Type B pancreatic cell (in vitro differentiated cells): ENCODE measurements at regions not wholly inside any gene's neighbourhood (a gene's known extent, or its start where the extent isn't known, plus 50 kb on each side); places are given as distances from the start of the nearest gene placed in this dataset.

ENCODE experiments used
- DNase-seq: peaks from one replicate; pipeline ENCODE4 v3.0.0; 2021; ENCODE audit warnings: mixed read lengths; ENCODE audit not compliant: unreplicated experiment; ENCODE audit errors: extremely low spot score
- H3K27ac Mint-ChIP-seq: 2 replicates; pipeline ENCODE4 v1.8.0; 2021; ENCODE audit warnings: mild to moderate bottlenecking, mixed read lengths
- H3K27me3 Mint-ChIP-seq: 2 replicates; pipeline ENCODE4 v1.8.0; 2021; ENCODE audit warnings: mixed read lengths
- H3K36me3 Mint-ChIP-seq: 2 replicates; pipeline ENCODE4 v1.8.0; 2021; ENCODE audit warnings: mixed read lengths
- H3K4me1 Mint-ChIP-seq: one replicate; pipeline ENCODE4 v1.8.0; 2021; ENCODE audit warnings: mixed read lengths; ENCODE audit not compliant: unreplicated experiment
- H3K4me3 Mint-ChIP-seq: 2 replicates; pipeline ENCODE4 v1.8.0; 2021; ENCODE audit warnings: mild to moderate bottlenecking, mixed read lengths
- H3K9me3 Mint-ChIP-seq: 2 replicates; pipeline ENCODE4 v1.8.0; 2021; ENCODE audit warnings: mixed read lengths
- CTCF ChIP-seq: fragments of 200-600 bp; sonication (generic); conservative IDR thresholded peaks from 2 replicates; pipeline ENCODE4 v1.5.0; 2021; ENCODE audit warnings: antibody characterized with exemption, mild to moderate bottlenecking

- no peak for TF ChIP-seq CTCF
- no peaks in the 10 kb centered on the region for H3K36me3 Mint-ChIP-seq
- H3K4me3 Mint-ChIP-seq, result no peak overlapping the region
- H3K4me1 Mint-ChIP-seq, result no peaks in the 10 kb centered on the region
- H3K27ac Mint-ChIP-seq, result no peak overlapping the region
- DNase-seq, result no peak
- H3K9me3 Mint-ChIP-seq, result no peaks in the 10 kb centered on the region
- H3K27me3 Mint-ChIP-seq, result no peaks in the 10 kb centered on the region
Observed at GRCh38 chrX:7789200-7789599, 53.8 kb upstream of the VCX start.

GRCh38 chrX:7788334-7788733 is 54.6 kb upstream of the VCX start:
- H3K27ac Mint-ChIP-seq, result no peak overlapping the region
- H3K4me3 Mint-ChIP-seq, result no peak overlapping the region
- TF ChIP-seq CTCF, result no peak
- no peaks in the 10 kb centered on the region for H3K9me3 Mint-ChIP-seq
- H3K36me3 Mint-ChIP-seq, result no peaks in the 10 kb centered on the region
- no peaks in the 10 kb centered on the region for H3K4me1 Mint-ChIP-seq
- no peak for DNase-seq
- H3K27me3 Mint-ChIP-seq, result no peaks in the 10 kb centered on the region

- no peaks in the 10 kb centered on the region for H3K9me3 Mint-ChIP-seq
- H3K36me3 Mint-ChIP-seq, result no peaks in the 10 kb centered on the region
- no peaks in the 10 kb centered on the region for H3K27me3 Mint-ChIP-seq
- H3K27ac Mint-ChIP-seq, result no peak overlapping the region
- TF ChIP-seq CTCF, result no peak
- no peak overlapping the region for H3K4me3 Mint-ChIP-seq
- no peaks in the 10 kb centered on the region for H3K4me1 Mint-ChIP-seq
- DNase-seq, result no peak
Observed at GRCh38 chrX:7787714-7788113, 55.3 kb upstream of the VCX start.

GRCh38 chrX:7784580-7784979 is 58.4 kb upstream of the VCX start:
- H3K27ac Mint-ChIP-seq, result no peak overlapping the region
- H3K27me3 Mint-ChIP-seq, result no peaks in the 10 kb centered on the region
- no peaks in the 10 kb centered on the region for H3K4me1 Mint-ChIP-seq
- H3K4me3 Mint-ChIP-seq, result no peak overlapping the region
- no peaks in the 10 kb centered on the region for H3K9me3 Mint-ChIP-seq
- DNase-seq, result no peak
- TF ChIP-seq CTCF, result no peak
- no peaks in the 10 kb centered on the region for H3K36me3 Mint-ChIP-seq

GRCh38 chrX:7779644-7780043 is 63.3 kb upstream of the VCX start:
- TF ChIP-seq CTCF, result no peak
- no peaks in the 10 kb centered on the region for H3K36me3 Mint-ChIP-seq
- no peak overlapping the region for H3K27ac Mint-ChIP-seq
- peaks cover 4% of the 10 kb centered on the region for H3K27me3 Mint-ChIP-seq
- H3K9me3 Mint-ChIP-seq, result no peaks in the 10 kb centered on the region
- H3K4me1 Mint-ChIP-seq, result no peaks in the 10 kb centered on the region
- no peak for DNase-seq
- no peak overlapping the region for H3K4me3 Mint-ChIP-seq

GRCh38 chrX:7775987-7776386 is 67.0 kb upstream of the VCX start:
- Mint-ChIP-seq H3K27ac (no peak overlapping the region), H3K9me3 (no peaks in the 10 kb centered on the region), H3K4me1 (peaks cover 5% of the 10 kb centered on the region), H3K27me3 (peaks cover 4% of the 10 kb centered on the region), H3K36me3 (no peaks in the 10 kb centered on the region), H3K4me3 (no peak overlapping the region)
- no peak for DNase-seq
- TF ChIP-seq CTCF, result no peak
